ENCODE measurements at regions not wholly inside any gene's neighbourhood (a gene's known extent, or its start where the extent isn't known, plus 50 kb on each side); places are given as distances from the start of the nearest gene placed in this dataset.

DNA sequence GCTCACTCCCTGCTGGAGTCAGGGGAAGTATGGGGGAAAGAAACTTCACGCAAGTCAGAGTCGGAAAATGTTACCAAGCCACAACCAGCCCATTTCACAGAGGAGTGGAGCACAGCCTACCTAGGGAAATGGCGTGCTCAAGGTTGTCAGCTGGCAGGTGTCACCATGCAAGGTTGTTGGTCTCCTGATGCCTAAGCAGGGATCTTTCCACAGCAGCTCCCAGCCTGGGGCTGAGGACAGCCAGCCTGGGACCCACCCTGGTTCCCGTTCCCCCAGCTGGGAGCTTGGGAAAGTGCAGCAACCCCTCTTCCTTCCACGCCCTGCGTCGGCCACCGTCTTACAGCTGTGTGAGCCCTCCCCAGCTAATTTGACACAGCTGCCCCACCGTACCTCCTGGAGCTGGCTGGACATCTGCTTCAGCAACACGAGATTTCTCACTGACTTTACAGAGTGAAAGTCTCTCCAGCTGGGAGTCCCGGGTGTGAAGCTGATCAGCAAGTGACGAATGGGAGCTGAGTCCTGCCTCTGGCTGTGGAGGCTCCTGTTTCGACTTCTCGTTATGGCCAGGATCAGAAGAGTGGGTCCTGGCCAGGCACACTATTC is 224.6 kb upstream of the RAB4A start:
- no peak overlapping the region for H3K4me3 ChIP-seq (ENCODE audit: control insufficient read depth in 1 of 7, extremely low read depth in 1 of 7, insufficient read depth in 4 of 7, low read depth in 2 of 7, low read length in 6 of 7)
- ChIA-PET POLR2A (interaction anchor here (0.8 kb wide), 1 partner anchor 188 kb away, joined by 3 read pairs; no protein-coding TSS in a partner anchor), CTCF (no interaction called here)
- H3K36me3 ChIP-seq (ENCODE audit: control insufficient read depth in 4 of 4, insufficient read depth in 4 of 4, low read length in 3 of 4) = no peaks in the 10 kb centered on the region
- peaks cover 0 to 7% (median 0%) of the 10 kb centered on the region in 4 experiments for H3K4me1 ChIP-seq (ENCODE audit: control extremely low read depth in 1 of 4, control insufficient read depth in 4 of 4, insufficient read depth in 4 of 4, low read length in 3 of 4)
- DNase-seq = no peak
- WGBS (ENCODE audit: insufficient coverage) = 93% methylated on average over 14 of the region's 14 CpGs
- peaks cover 0 to 2% (median 0%) of the 10 kb centered on the region in 5 experiments for H3K9me3 ChIP-seq (ENCODE audit: control extremely low read depth in 1 of 5, control insufficient read depth in 4 of 5, insufficient read depth in 2 of 5, low read depth in 1 of 5, low read length in 4 of 5)
- no peaks in the 10 kb centered on the region for H3K27me3 ChIP-seq (replicated peaks in 2 of 5; ENCODE audit: control insufficient read depth in 4 of 5, insufficient read depth in 5 of 5, low read length in 4 of 5)
- no peak overlapping the region for H3K27ac ChIP-seq (ENCODE audit: insufficient read depth in 1 of 2, low read depth in 1 of 2, low read length in 2 of 2, poor library complexity in 1 of 2, severe bottlenecking in 2 of 2)

DNA sequence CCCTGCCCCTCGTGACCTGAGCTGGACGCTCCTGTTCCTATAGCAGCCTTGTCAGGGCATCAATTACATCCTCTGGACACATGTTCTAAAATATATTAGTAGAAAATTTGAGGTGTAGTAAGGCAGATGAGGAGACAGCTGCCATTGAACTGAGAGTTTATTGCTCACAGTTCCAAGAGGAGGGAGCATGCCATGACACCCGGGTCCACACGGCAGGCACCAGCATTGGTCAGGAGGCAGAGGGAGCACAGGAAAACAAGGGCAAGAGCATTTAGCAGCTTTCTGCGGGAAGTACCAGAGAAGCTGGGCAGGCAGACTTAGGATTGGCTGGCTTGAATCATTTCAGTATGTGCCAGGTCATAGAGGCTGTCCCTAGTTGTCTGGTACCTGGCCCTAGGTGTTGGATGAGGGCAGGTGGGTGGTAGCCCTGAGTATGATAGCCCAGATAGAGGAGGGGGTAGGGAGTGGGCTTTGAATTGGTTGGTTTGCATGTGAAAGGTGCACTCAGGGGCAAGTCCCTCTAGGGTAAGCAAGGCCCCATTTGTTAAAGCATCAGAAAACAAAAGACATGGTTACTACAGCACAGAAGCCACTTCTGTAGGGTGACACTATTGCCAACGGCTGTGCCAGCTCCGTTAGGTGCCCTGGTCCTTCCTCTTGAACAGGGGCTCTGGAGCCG is 223.6 kb upstream of the RAB4A start:
- CTCF ChIA-PET = no interaction called here
- Histone ChIP-seq H3K4me3 (ENCODE audit: control insufficient read depth in 1 of 7, extremely low read depth in 1 of 7, insufficient read depth in 4 of 7, low read depth in 2 of 7, low read length in 6 of 7) (no peak overlapping the region), H3K9me3 (ENCODE audit: control extremely low read depth in 1 of 5, control insufficient read depth in 4 of 5, insufficient read depth in 2 of 5, low read depth in 1 of 5, low read length in 4 of 5) (peaks cover 0 to 3% (median 0%) of the 10 kb centered on the region in 5 experiments), H3K27ac (ENCODE audit: insufficient read depth in 1 of 2, low read depth in 1 of 2, low read length in 2 of 2, poor library complexity in 1 of 2, severe bottlenecking in 2 of 2) (no peak overlapping the region), H3K4me1 (ENCODE audit: control extremely low read depth in 1 of 4, control insufficient read depth in 4 of 4, insufficient read depth in 4 of 4, low read length in 3 of 4) (peaks cover 0 to 7% (median 0%) of the 10 kb centered on the region in 4 experiments), H3K36me3 (ENCODE audit: control insufficient read depth in 4 of 4, insufficient read depth in 4 of 4, low read length in 3 of 4) (no peaks in the 10 kb centered on the region), H3K27me3 (replicated peaks in 2 of 5; ENCODE audit: control insufficient read depth in 4 of 5, insufficient read depth in 5 of 5, low read length in 4 of 5) (no peaks in the 10 kb centered on the region)
- POLR2A ChIA-PET = no interaction called here
- WGBS (ENCODE audit: insufficient coverage) = 98% methylated on average over 4 of the region's 8 CpGs
- DNase-seq = no peak

DNA sequence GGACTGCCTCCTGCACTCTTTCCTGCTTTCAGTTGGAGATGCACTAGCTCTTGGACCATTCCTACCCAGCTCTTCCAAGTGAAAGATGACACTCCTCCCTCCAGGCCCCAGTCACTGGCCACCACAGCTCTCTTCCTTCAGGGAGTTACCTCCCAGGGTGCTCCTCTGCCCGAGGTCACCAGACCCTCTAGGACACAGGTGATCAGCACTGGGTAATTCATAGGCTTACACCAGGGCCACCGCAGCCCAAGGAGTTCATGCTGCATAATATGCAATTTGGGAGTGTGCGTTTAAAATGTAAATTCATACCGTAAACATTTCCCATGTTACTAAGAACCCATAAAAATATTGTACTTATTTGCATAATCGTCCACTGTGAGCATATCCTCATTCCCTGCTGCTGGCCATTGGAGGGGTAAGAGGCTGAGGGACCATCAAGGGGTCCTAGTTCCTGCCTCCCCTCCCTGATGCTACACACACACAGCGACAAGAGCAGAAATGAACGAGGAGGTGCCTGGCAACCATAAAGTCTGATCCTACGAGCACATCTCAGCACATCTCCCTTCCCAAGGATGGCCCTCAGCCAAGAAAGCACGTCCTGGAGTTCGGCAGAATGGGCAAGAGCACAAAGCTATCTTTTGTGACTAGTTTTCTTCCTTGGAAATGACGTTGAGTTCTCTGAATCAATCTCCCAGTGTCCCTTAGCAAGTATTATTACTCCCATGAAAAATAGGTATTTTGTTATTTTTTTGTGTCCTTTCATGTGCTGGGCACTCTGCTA is 222.9 kb upstream of the RAB4A start:
- H3K9me3 ChIP-seq (ENCODE audit: control extremely low read depth in 1 of 5, control insufficient read depth in 4 of 5, insufficient read depth in 2 of 5, low read depth in 1 of 5, low read length in 4 of 5) = peaks cover 0 to 3% (median 0%) of the 10 kb centered on the region in 5 experiments
- peaks cover 0 to 4% (median 0%) of the 10 kb centered on the region in 4 experiments for H3K4me1 ChIP-seq (ENCODE audit: control extremely low read depth in 1 of 4, control insufficient read depth in 4 of 4, insufficient read depth in 4 of 4, low read length in 3 of 4)
- H3K36me3 ChIP-seq (ENCODE audit: control insufficient read depth in 4 of 4, insufficient read depth in 4 of 4, low read length in 3 of 4) = no peaks in the 10 kb centered on the region
- POLR2A ChIA-PET = no interaction called here
- no peak overlapping the region for H3K27ac ChIP-seq (ENCODE audit: insufficient read depth in 1 of 2, low read depth in 1 of 2, low read length in 2 of 2, poor library complexity in 1 of 2, severe bottlenecking in 2 of 2)
- H3K4me3 ChIP-seq (ENCODE audit: control insufficient read depth in 1 of 7, extremely low read depth in 1 of 7, insufficient read depth in 4 of 7, low read depth in 2 of 7, low read length in 6 of 7) = no peak overlapping the region
- DNase-seq = no peak
- no peaks in the 10 kb centered on the region for H3K27me3 ChIP-seq (replicated peaks in 2 of 5; ENCODE audit: control insufficient read depth in 4 of 5, insufficient read depth in 5 of 5, low read length in 4 of 5)
- 98% methylated on average over 5 of the region's 11 CpGs for WGBS (ENCODE audit: insufficient coverage)
- CTCF ChIA-PET = interaction anchor here (0.7 kb wide), 1 partner anchor 108 kb away, joined by 3 read pairs; no protein-coding TSS in a partner anchor

DNA sequence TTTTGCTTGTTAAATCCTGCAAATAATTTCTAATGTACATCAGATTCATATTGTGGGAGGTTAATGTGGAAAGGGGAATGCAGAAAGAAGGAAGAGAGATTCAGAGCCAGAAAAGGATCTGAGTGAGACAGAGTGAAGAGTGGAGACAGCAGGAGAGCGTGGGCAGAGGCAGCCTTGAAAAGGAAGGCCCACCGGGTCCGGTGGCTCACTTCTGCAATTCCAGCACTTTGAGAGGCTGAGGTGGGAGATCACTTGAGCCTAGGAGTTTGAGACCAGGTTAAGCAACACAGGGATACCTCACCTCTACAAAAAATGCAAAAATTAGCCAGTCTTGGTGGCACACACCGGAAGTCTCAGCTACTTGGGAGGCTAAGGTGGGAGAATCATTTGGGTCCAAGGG is 222.0 kb upstream of the RAB4A start:
- CTCF ChIA-PET = no interaction called here
- POLR2A ChIA-PET = no interaction called here
- Histone ChIP-seq H3K4me1 (ENCODE audit: control extremely low read depth in 1 of 4, control insufficient read depth in 4 of 4, insufficient read depth in 4 of 4, low read length in 3 of 4) (no peaks in the 10 kb centered on the region), H3K9me3 (ENCODE audit: control extremely low read depth in 1 of 5, control insufficient read depth in 4 of 5, insufficient read depth in 2 of 5, low read depth in 1 of 5, low read length in 4 of 5) (peaks cover 0 to 3% (median 0%) of the 10 kb centered on the region in 5 experiments), H3K27me3 (replicated peaks in 2 of 5; ENCODE audit: control insufficient read depth in 4 of 5, insufficient read depth in 5 of 5, low read length in 4 of 5) (no peaks in the 10 kb centered on the region), H3K4me3 (ENCODE audit: control insufficient read depth in 1 of 7, extremely low read depth in 1 of 7, insufficient read depth in 4 of 7, low read depth in 2 of 7, low read length in 6 of 7) (no peak overlapping the region), H3K36me3 (ENCODE audit: control insufficient read depth in 4 of 4, insufficient read depth in 4 of 4, low read length in 3 of 4) (no peaks in the 10 kb centered on the region), H3K27ac (ENCODE audit: insufficient read depth in 1 of 2, low read depth in 1 of 2, low read length in 2 of 2, poor library complexity in 1 of 2, severe bottlenecking in 2 of 2) (no peak overlapping the region)
- DNase-seq = no peak
- WGBS (ENCODE audit: insufficient coverage) = 96% methylated on average over 4 of the region's 4 CpGs

DNA sequence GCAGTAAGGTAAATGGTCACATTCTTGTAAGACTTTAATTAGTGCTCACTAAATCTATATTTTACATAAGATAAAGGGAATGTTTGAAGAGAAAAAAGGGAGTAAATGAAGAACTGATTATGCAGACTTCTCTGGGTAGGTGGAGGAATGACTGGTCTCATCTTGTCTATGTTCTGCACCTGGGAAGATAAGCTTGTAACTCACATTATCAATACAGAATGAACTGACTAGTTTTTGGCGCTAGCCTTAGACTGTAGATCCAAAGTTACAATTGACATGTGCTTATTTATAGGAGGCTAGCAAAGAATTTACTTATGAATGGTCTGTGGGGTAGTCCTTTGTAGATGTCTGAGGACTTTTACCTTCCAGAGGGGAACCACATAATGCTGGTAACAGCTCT is 214.9 kb upstream of the RAB4A start:
- ChIA-PET CTCF (interaction anchor here (1.2 to 1.4 kb wide), 2 partner anchors 11 to 23 kb away, joined by 3 to 4 read pairs; no protein-coding TSS in a partner anchor), POLR2A (interaction anchor here (0.7 kb wide), 1 partner anchor 22 kb away, joined by 4 read pairs; no protein-coding TSS in a partner anchor)
- Histone ChIP-seq H3K36me3 (ENCODE audit: control insufficient read depth in 4 of 4, insufficient read depth in 4 of 4, low read length in 3 of 4) (no peaks in the 10 kb centered on the region), H3K27me3 (replicated peaks in 2 of 5; ENCODE audit: control insufficient read depth in 4 of 5, insufficient read depth in 5 of 5, low read length in 4 of 5) (no peaks in the 10 kb centered on the region), H3K4me1 (ENCODE audit: control extremely low read depth in 1 of 4, control insufficient read depth in 4 of 4, insufficient read depth in 4 of 4, low read length in 3 of 4) (peaks cover 7 to 23% (median 17%) of the 10 kb centered on the region in 4 experiments), H3K4me3 (ENCODE audit: control insufficient read depth in 1 of 7, extremely low read depth in 1 of 7, insufficient read depth in 4 of 7, low read depth in 2 of 7, low read length in 6 of 7) (no peak overlapping the region), H3K27ac (ENCODE audit: insufficient read depth in 1 of 2, low read depth in 1 of 2, low read length in 2 of 2, poor library complexity in 1 of 2, severe bottlenecking in 2 of 2) (no peak overlapping the region), H3K9me3 (ENCODE audit: control extremely low read depth in 1 of 5, control insufficient read depth in 4 of 5, insufficient read depth in 2 of 5, low read depth in 1 of 5, low read length in 4 of 5) (peaks cover 0 to 3% (median 0%) of the 10 kb centered on the region in 5 experiments)
- no peak for DNase-seq
- no CpG with 5 or more reads among the region's 1 CpG for WGBS (ENCODE audit: insufficient coverage)

DNA sequence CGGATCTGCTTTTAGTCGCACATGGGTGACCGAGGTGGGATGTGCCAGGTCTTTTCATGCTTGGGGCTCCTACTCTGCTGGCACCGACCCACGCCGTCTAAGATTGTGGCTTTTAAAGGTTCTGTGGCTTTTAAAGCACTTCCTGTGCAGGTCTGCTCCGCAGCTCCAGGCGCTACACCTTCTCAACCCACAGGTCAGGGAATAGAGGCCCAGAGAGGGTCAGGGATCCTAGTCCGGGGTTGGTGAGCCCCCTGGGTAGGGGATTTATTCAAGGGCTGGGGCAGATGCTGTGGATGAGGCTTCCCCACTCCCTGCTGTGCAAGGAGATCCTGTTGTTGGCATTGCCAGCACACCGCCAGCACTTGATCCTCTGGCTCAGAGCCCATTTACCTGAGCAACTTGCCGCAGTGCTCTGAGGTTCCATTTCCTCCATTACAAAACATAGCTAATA is 212.8 kb upstream of the RAB4A start:
- peaks cover 7 to 23% (median 17%) of the 10 kb centered on the region in 4 experiments for H3K4me1 ChIP-seq (ENCODE audit: control extremely low read depth in 1 of 4, control insufficient read depth in 4 of 4, insufficient read depth in 4 of 4, low read length in 3 of 4)
- no peaks in the 10 kb centered on the region for H3K9me3 ChIP-seq (ENCODE audit: control extremely low read depth in 1 of 5, control insufficient read depth in 4 of 5, insufficient read depth in 2 of 5, low read depth in 1 of 5, low read length in 4 of 5)
- peak overlapping the region in 1 of 7 experiments; percentile 28 for H3K4me3 ChIP-seq (ENCODE audit: control insufficient read depth in 1 of 7, extremely low read depth in 1 of 7, insufficient read depth in 4 of 7, low read depth in 2 of 7, low read length in 6 of 7)
- ChIA-PET CTCF (interaction anchor here (1.3 kb wide), 1 partner anchor 59 kb away, joined by 3 read pairs; no protein-coding TSS in a partner anchor), POLR2A (no interaction called here)
- peak in 2 of 3 donors; percentile 54 to 66 for DNase-seq
- H3K36me3 ChIP-seq (ENCODE audit: control insufficient read depth in 4 of 4, insufficient read depth in 4 of 4, low read length in 3 of 4) = no peaks in the 10 kb centered on the region
- 31% methylated on average over 3 of the region's 11 CpGs for WGBS (ENCODE audit: insufficient coverage)
- no peak overlapping the region for H3K27ac ChIP-seq (ENCODE audit: insufficient read depth in 1 of 2, low read depth in 1 of 2, low read length in 2 of 2, poor library complexity in 1 of 2, severe bottlenecking in 2 of 2)
- no peaks in the 10 kb centered on the region for H3K27me3 ChIP-seq (replicated peaks in 2 of 5; ENCODE audit: control insufficient read depth in 4 of 5, insufficient read depth in 5 of 5, low read length in 4 of 5)
